Omental fat pad (tissue), 3 donors: ENCODE measurements at regions not wholly inside any gene's neighbourhood (a gene's known extent, or its start where the extent isn't known, plus 50 kb on each side); places are given as distances from the start of the nearest gene placed in this dataset.

Experiments used
- ATAC-seq: fragments of 150-250 bp; one replicate; pipeline ENCODE4 v1.9.1; 2016; ENCODE audit warnings: mild to moderate bottlenecking, moderate library complexity; ENCODE audit not compliant: low FRiP score
- DNase-seq: peaks from one replicate; pipeline ENCODE4 v3.0.0-alpha.2; 2019; ENCODE audit warnings: low spot score
- CTCF ChIP-seq, 3 donors: fragments of 450-650 bp; IDR thresholded peaks; one replicate each; pipeline ENCODE4 v1.5.1; 2016 to 2017; ENCODE audit warnings: antibody characterized with exemption in 3 of 3, mild to moderate bottlenecking in 3 of 3, moderate library complexity in 2 of 3

- no peak for DNase-seq
- no peak for ATAC-seq
- no peak for TF ChIP-seq CTCF (IDR thresholded peaks at IDR 0.05)
These were observed 101.5 kb upstream of the IRX6 start for GRCh38 chr16:55222486-55222885.

GRCh38 chr16:55225972-55226542 is 97.9 kb upstream of the IRX6 start:
- DNase-seq (no peak), ATAC-seq (no peak)
- TF ChIP-seq CTCF (IDR thresholded peaks at IDR 0.05) = no peak

- DNase-seq (no peak), ATAC-seq (no peak)
- no peak for TF ChIP-seq CTCF (IDR thresholded peaks at IDR 0.05)
These were observed 91.2 kb upstream of the IRX6 start for GRCh38 chr16:55232822-55233221.

GRCh38 chr16:55233464-55233863 is 90.5 kb upstream of the IRX6 start:
- no peak for TF ChIP-seq CTCF (IDR thresholded peaks at IDR 0.05)
- ATAC-seq (no peak), DNase-seq (no peak)

GRCh38 chr16:55236655-55237054 is 87.3 kb upstream of the IRX6 start:
- ATAC-seq = no peak
- TF ChIP-seq CTCF (IDR thresholded peaks at IDR 0.05) = no peak
- no peak for DNase-seq

- DNase-seq (no peak), ATAC-seq (no peak)
These were observed 84.3 kb upstream of the IRX6 start for GRCh38 chr16:55239723-55240122.

More at GRCh38 chr16:55239723-55240122, 84.3 kb upstream of the IRX6 start:
- no peak for TF ChIP-seq CTCF (IDR thresholded peaks at IDR 0.05)
